Lung (tissue), 11 donors: ENCODE measurements at regions not wholly inside any gene's neighbourhood (a gene's known extent, or its start where the extent isn't known, plus 50 kb on each side); places are given as distances from the start of the nearest gene placed in this dataset.

Experiments used
- ATAC-seq: fragments of 200-7000 bp; cut with Tn5 transposase; one replicate; pipeline ENCODE4 v1.9.1; 2020; ENCODE audit warnings: moderate number of reproducible peaks; ENCODE audit not compliant: insufficient read depth, low FRiP score
- DNase-seq, 3 donors: peaks; one replicate each; pipeline ENCODE4 v3.0.0-alpha.2; 2013 to 2017
- H3K27ac ChIP-seq, 2 donors: one replicate each; pipeline ENCODE4 v1.5.1; 2013; ENCODE audit warnings: mild to moderate bottlenecking in 2 of 2, moderate library complexity in 2 of 2, control low read depth in 1 of 2, inconsistent platforms in 1 of 2, low read depth in 1 of 2, low read length in 1 of 2
- H3K27me3 ChIP-seq, 3 donors: one replicate each; pipeline ENCODE4 v1.5.1; 2013; ENCODE audit warnings: low read length in 2 of 3; ENCODE audit not compliant: control insufficient read depth in 3 of 3, insufficient read depth in 3 of 3
- H3K36me3 ChIP-seq, 4 donors: one replicate each; pipeline ENCODE4 v1.5.1; 2013; ENCODE audit warnings: low read length in 4 of 4, mild to moderate bottlenecking in 1 of 4, moderate library complexity in 1 of 4; ENCODE audit not compliant: control insufficient read depth in 4 of 4, insufficient read depth in 4 of 4
- H3K4me1 ChIP-seq, 5 donors: one replicate each; pipeline ENCODE4 v1.5.1; 2013; ENCODE audit warnings: low read length in 5 of 5, mild to moderate bottlenecking in 2 of 5, moderate library complexity in 1 of 5; ENCODE audit not compliant: control insufficient read depth in 5 of 5, insufficient read depth in 5 of 5
- H3K4me3 ChIP-seq: one replicate; pipeline ENCODE4 v1.5.1; 2013; ENCODE audit warnings: mild to moderate bottlenecking, control low read depth, moderate library complexity
- H3K9ac ChIP-seq, 2 donors: one replicate each; pipeline ENCODE4 v1.5.1; 2013; ENCODE audit warnings: low read length in 2 of 2, control low read depth in 1 of 2; ENCODE audit not compliant: insufficient read depth in 1 of 2
- H3K9me3 ChIP-seq, 4 donors: one replicate each; pipeline ENCODE4 v1.5.1; 2013; ENCODE audit warnings: low read length in 3 of 4, mild to moderate bottlenecking in 1 of 4, moderate library complexity in 1 of 4; ENCODE audit not compliant: control insufficient read depth in 4 of 4, insufficient read depth in 3 of 4
- CTCF ChIP-seq: IDR thresholded peaks from 2 replicates; pipeline ENCODE4 v1.5.1; 2012; ENCODE audit warnings: mild to moderate bottlenecking; ENCODE audit errors: control extremely low read depth, extremely low read depth
- WGBS, 2 donors: extraction: QIAGEN DNeasy Blood & Tissue Kit; methylation state at CpG; one replicate each; pipeline ENCODE4 v1.1.7; 2013; 5-methylcytosine and 5-hydroxymethylcytosine counted together
- donor health status: control.
- donor health status: control.
- donor health status: Bipolar disorder and iron deficiency.
- donor health status: healthy.
- donor health status: DM: yes; HTN: yes; CAD: no.

- 73 to 80% methylated on average over 2 of the region's 2 CpGs for WGBS, 2 donors
- H3K9ac ChIP-seq, result no peak overlapping the region
- no peaks in the 10 kb centered on the region for H3K36me3 ChIP-seq
- ATAC-seq (no peak), DNase-seq (no peak)
- H3K27ac ChIP-seq, result no peak overlapping the region
- H3K4me1 ChIP-seq, result no peaks in the 10 kb centered on the region
- no peak overlapping the region for H3K4me3 ChIP-seq
- H3K27me3 ChIP-seq, result no peaks in the 10 kb centered on the region
- H3K9me3 ChIP-seq, result peaks cover 0 to 5% (median 0%) of the 10 kb centered on the region in 4 donors
- TF ChIP-seq CTCF, result no peak
These were observed 846.2 kb upstream of the POM121L12 start for GRCh38 chr7:52189153-52189778.

GRCh38 chr7:52184006-52184703, 851.3 kb upstream of the POM121L12 start:
- no peaks in the 10 kb centered on the region for H3K4me1 ChIP-seq
- no peak overlapping the region for H3K9ac ChIP-seq
- no peak overlapping the region for H3K27ac ChIP-seq
- H3K4me3 ChIP-seq, result no peak overlapping the region
- H3K9me3 ChIP-seq, result peaks cover 0 to 5% (median 0%) of the 10 kb centered on the region in 4 donors
- 65 to 78% methylated on average over 8 of the region's 8 CpGs for WGBS, 2 donors
- no peaks in the 10 kb centered on the region for H3K27me3 ChIP-seq
- no peak for ATAC-seq
- H3K36me3 ChIP-seq, result no peaks in the 10 kb centered on the region
- no peak for DNase-seq
- TF ChIP-seq CTCF, result no peak

- H3K27ac ChIP-seq, result no peak overlapping the region
- no peaks in the 10 kb centered on the region for H3K36me3 ChIP-seq
- no peaks in the 10 kb centered on the region for H3K4me1 ChIP-seq
- 90 to 93% methylated on average over 8 of the region's 8 CpGs for WGBS, 2 donors
- no peak for DNase-seq
- peaks cover 0 to 3% (median 0%) of the 10 kb centered on the region in 4 donors for H3K9me3 ChIP-seq
- no peak overlapping the region for H3K9ac ChIP-seq
- ATAC-seq, result no peak
- no peak for TF ChIP-seq CTCF
- no peaks in the 10 kb centered on the region for H3K27me3 ChIP-seq
- no peak overlapping the region for H3K4me3 ChIP-seq
These were observed 855.5 kb upstream of the POM121L12 start for GRCh38 chr7:52179934-52180333.
